Vagina (tissue), 2 donors: ENCODE measurements at regions not wholly inside any gene's neighbourhood (a gene's known extent, or its start where the extent isn't known, plus 50 kb on each side); places are given as distances from the start of the nearest gene placed in this dataset.

Experiments used
- DNase-seq, 2 donors: peaks; one replicate each; pipeline ENCODE4 v3.0.0-alpha.2; 2017; ENCODE audit errors: extremely low spot score in 2 of 2
- H3K27ac ChIP-seq: fragments of 200-600 bp; sonication (generic); one replicate; pipeline ENCODE4 v1.5.1; 2019
- H3K27me3 ChIP-seq: fragments of 200-600 bp; sonication (generic); one replicate; pipeline ENCODE4 v1.5.1; 2019
- H3K36me3 ChIP-seq, 2 donors: fragments of 200-600 bp; sonication (generic); one replicate each; pipeline ENCODE4 v1.5.1; 2017 to 2019
- H3K4me1 ChIP-seq: fragments of 200-600 bp; sonication (generic); one replicate; pipeline ENCODE4 v1.5.1; 2019
- H3K4me3 ChIP-seq, 2 donors: fragments of 200-600 bp; sonication (generic); 1 replicate in 1 of 2; 2 replicates in 1 of 2; pipeline ENCODE4 v1.5.1; 2016 to 2019
- H3K9me3 ChIP-seq: fragments of 200-600 bp; sonication (generic); one replicate; pipeline ENCODE4 v1.5.1; 2019
- CTCF ChIP-seq, 3 experiments: fragments of 450-650 bp in 2 of 3; fragments of 200-600 bp in 1 of 3; sonication (generic) in 1 of 3; IDR thresholded peaks; one replicate each; pipeline ENCODE4 v1.5.1; 2017 to 2019; ENCODE audit warnings: antibody characterized with exemption in 3 of 3, mild to moderate bottlenecking in 2 of 3, moderate library complexity in 2 of 3
- POLR2A ChIP-seq, 2 donors: fragments of 450-650 bp; IDR thresholded peaks; one replicate each; pipeline ENCODE4 v1.6.1; 2017; ENCODE audit warnings: antibody characterized with exemption in 2 of 2, mild to moderate bottlenecking in 2 of 2, moderate library complexity in 2 of 2
- POLR2AphosphoS5 ChIP-seq, 2 donors: sonication (generic); formaldehyde crosslinking; IDR thresholded peaks; one replicate each; pipeline ENCODE4 v1.9.0; 2017; ENCODE audit warnings: antibody characterized with exemption in 2 of 2, mild to moderate bottlenecking in 2 of 2, low read depth in 1 of 2; ENCODE audit not compliant: insufficient read depth in 1 of 2
- intact Hi-C: fragments of 100-400 bp; cut with DNase I; formaldehyde crosslinking; loops from one replicate; pipeline ENCODE4 v1.15.1; 2023

DNA sequence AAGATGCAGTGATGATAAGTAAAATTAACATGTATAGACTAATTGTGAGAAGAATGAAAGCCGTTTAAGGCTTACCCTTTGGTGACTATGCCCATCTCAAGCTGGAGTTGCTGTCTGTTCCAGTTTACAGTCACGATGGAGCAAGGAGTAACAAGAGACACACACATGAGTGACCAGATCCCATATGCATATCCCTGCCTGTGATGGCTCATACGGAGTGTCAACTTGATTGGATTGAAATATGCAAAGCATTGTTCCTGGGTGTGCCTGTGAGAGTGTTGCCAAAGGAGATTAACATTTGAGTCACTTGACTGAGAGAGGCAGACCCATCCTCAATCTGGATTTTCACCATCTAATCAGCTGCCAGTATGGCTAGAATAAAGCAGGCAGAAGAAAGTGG is 786.8 kb downstream of the FAM181B start:
- H3K4me3 ChIP-seq: no peak overlapping the region
- DNase-seq: no peak
- no peaks in the 10 kb centered on the region for H3K9me3 ChIP-seq
- no peaks in the 10 kb centered on the region for H3K27me3 ChIP-seq
- H3K36me3 ChIP-seq: no peaks in the 10 kb centered on the region
- TF ChIP-seq POLR2A (IDR thresholded peaks at IDR 0.05) (no peak), POLR2AphosphoS5 (IDR thresholded peaks at IDR 0.05; ENCODE audit: insufficient read depth in 1 of 2, low read depth in 1 of 2) (no peak), CTCF (IDR thresholded peaks at IDR 0.05) (no peak)
- no peaks in the 10 kb centered on the region for H3K4me1 ChIP-seq
- intact Hi-C loops: no loop called here
- H3K27ac ChIP-seq: no peak overlapping the region

DNA sequence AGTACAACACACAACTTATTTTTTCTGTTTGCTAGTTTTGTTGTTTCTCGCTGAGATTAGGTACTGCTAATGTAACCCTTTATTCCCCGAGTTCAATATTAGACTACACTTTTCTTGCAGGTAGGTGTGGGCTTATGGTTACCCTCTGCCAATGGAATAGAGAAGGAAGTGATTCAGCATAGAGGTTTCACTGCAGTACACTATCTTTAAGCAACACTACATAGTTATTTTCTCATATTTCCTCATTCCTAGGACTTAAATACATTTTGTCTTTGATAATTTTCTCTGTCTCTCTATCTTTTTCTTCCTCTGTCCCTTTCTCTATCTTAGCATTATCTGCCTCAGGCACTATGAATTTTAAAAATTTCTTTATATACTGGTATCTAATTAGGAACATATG is 791.0 kb downstream of the FAM181B start:
- DNase-seq: no peak

DNA sequence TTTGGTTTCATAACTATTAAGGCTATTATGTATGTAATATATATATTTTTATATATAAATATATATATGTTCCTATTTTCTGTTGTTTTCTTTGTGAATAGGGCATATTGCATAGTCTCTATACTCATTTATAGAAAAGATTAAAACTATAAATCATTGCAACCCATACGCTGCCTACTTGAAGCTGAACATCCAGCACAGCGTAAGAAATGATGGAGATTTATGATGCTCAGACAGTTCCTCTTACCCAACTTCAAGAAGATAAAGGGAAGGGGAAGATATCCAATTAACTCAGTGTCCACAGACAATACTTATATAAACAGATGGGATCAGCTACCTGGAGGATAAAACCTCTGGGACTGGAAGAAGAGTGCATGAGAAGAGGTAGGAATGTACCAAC is 791.7 kb downstream of the FAM181B start:
- Histone ChIP-seq H3K27me3 (no peaks in the 10 kb centered on the region), H3K4me1 (no peaks in the 10 kb centered on the region), H3K27ac (no peak overlapping the region), H3K9me3 (no peaks in the 10 kb centered on the region), H3K36me3 (no peaks in the 10 kb centered on the region), H3K4me3 (no peak overlapping the region)
- no peak for DNase-seq
- intact Hi-C loops: no loop called here
- TF ChIP-seq CTCF (IDR thresholded peaks at IDR 0.05) (no peak), POLR2A (IDR thresholded peaks at IDR 0.05) (no peak), POLR2AphosphoS5 (IDR thresholded peaks at IDR 0.05; ENCODE audit: insufficient read depth in 1 of 2, low read depth in 1 of 2) (no peak)

More for the DNA sequence above, 791.0 kb downstream of the FAM181B start:
- TF ChIP-seq CTCF (IDR thresholded peaks at IDR 0.05) (no peak), POLR2AphosphoS5 (IDR thresholded peaks at IDR 0.05; ENCODE audit: insufficient read depth in 1 of 2, low read depth in 1 of 2) (no peak), POLR2A (IDR thresholded peaks at IDR 0.05) (no peak)
- Histone ChIP-seq H3K27me3 (no peaks in the 10 kb centered on the region), H3K36me3 (no peaks in the 10 kb centered on the region), H3K4me1 (no peaks in the 10 kb centered on the region), H3K4me3 (no peak overlapping the region), H3K27ac (no peak overlapping the region), H3K9me3 (no peaks in the 10 kb centered on the region)
- intact Hi-C loops: no loop called here

DNA sequence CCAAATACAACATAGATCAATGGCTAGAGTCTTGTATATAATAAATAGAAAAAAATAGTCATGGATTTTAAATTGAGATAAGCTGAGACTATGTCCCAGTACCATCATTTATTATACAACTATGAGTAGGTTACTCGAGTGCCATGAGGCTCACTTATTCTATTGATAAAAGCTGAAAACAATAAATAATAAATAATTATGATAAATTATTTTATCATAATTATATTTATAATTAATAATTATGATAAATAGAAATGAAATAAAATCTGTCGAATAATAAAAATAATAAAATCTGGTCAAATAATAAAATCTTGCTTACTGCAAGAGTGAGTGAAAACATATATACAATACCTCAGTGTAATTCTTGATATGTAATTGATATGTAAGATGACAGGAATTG is 801.4 kb downstream of the FAM181B start:
- Histone ChIP-seq H3K27ac (no peak overlapping the region), H3K4me1 (no peaks in the 10 kb centered on the region), H3K27me3 (no peaks in the 10 kb centered on the region), H3K4me3 (no peak overlapping the region), H3K9me3 (no peaks in the 10 kb centered on the region), H3K36me3 (no peaks in the 10 kb centered on the region)
- no peak for DNase-seq
- no peak for TF ChIP-seq CTCF (IDR thresholded peaks at IDR 0.05)
- TF ChIP-seq POLR2AphosphoS5 (IDR thresholded peaks at IDR 0.05; ENCODE audit: insufficient read depth in 1 of 2, low read depth in 1 of 2): no peak
- no peak for TF ChIP-seq POLR2A (IDR thresholded peaks at IDR 0.05)
- intact Hi-C loops: no loop called here

GRCh38 chr11:81920205-81920604 is 813.5 kb downstream of the FAM181B start:
- Histone ChIP-seq H3K4me3 (no peak overlapping the region), H3K4me1 (no peaks in the 10 kb centered on the region), H3K27ac (no peak overlapping the region), H3K36me3 (no peaks in the 10 kb centered on the region), H3K9me3 (no peaks in the 10 kb centered on the region), H3K27me3 (no peaks in the 10 kb centered on the region)
- no peak for TF ChIP-seq POLR2AphosphoS5 (IDR thresholded peaks at IDR 0.05; ENCODE audit: insufficient read depth in 1 of 2, low read depth in 1 of 2)
- no peak for TF ChIP-seq CTCF (IDR thresholded peaks at IDR 0.05)
- TF ChIP-seq POLR2A (IDR thresholded peaks at IDR 0.05): no peak
- no peak for DNase-seq
- intact Hi-C loops: no loop called here
